HG03108 (cell line): ENCODE measurements at regions not wholly inside any gene's neighbourhood (a gene's known extent, or its start where the extent isn't known, plus 50 kb on each side); places are given as distances from the start of the nearest gene placed in this dataset.

Experiments used
- ATAC-seq: cut with Tn5 transposase; IDR thresholded peaks from one replicate; pipeline ENCODE4 v1.9.1; 2021; ENCODE audit warnings: moderate library complexity; ENCODE audit not compliant: unreplicated experiment

GRCh38 chr10:85193796-85194195 is 865.4 kb downstream of the CCSER2 start:
- no peak for ATAC-seq

GRCh38 chr10:85194706-85195105 is 866.3 kb downstream of the CCSER2 start:
- no peak for ATAC-seq

DNA sequence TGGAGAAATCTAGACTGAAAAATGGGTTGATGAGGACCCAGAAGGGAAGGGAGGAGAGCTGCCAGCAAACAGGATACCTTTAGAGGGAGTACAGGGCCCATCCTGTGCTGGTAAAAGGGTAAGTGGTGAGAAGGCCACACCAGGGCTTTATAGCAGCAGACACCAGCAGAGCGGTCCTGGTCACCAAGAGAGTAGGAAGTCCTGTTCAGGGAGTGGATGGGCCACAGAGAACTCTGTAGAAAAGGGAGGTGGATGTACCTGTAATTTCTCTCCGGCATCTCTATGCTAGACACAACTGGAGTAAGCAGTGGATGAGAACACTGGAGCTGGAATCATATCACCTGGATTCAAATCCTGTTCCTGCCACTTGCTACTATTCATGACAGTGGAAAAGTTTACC is 867.2 kb downstream of the CCSER2 start:
- ATAC-seq = no peak

DNA sequence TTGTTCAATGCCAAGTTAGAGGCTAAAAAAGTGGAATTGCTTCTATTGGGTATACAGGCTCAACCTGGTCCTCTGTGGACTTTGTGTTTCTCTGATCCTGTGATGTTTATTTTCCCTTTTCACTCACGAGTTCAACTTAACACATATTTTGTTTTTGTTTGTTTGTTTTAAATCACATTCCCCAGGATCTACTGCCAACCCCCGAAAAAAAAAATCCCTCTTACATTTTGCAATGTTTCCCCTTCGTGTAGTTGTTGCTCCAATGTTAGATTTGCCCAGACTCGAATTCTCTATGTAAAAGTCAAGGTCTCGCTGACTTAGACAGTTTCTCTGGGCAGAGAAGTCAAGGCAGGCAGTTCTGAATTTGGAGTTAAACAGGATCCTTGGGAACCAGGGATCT is 876.4 kb downstream of the CCSER2 start:
- ATAC-seq = no peak

DNA sequence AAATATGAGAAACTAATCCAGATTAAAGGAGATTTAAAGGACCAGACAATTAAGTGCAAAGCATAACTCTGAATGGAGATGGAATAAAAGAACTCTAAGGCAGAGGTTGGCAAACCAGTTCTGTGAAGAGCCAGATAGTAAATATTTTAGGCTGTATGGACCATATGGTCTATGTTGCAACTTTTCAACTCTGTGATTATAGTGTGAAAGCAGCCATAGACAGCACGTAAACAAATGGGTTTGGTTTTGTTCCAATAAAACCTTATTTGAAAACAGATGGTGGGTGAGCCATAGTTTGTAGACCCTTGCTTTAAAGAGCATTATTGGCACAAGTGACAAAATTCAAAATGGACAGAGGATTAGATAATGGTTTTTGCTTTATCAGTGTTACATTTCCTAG is 884.1 kb downstream of the CCSER2 start:
- no peak for ATAC-seq

GRCh38 chr10:85213493-85213892 is 885.1 kb downstream of the CCSER2 start:
- ATAC-seq = no peak

DNA sequence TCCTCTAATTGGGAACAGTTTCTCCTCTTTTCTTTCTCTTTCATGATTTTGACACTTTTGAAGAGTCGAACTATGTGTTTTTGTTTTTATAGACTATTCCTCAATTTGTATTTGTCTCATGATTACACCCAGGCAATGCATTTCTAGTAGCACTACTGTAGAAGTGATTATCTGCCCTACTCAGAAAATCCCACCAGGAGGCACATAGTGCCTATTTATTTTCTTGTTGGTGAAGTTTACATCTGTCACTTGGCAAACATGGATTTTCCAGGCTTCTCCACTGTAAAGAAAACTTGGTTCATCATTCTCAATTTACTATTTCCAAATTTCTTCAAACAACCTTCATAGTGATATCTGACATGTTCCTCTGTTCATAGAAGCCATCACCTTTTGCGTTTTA is 893.9 kb downstream of the CCSER2 start:
- ATAC-seq = no peak

GRCh38 chr10:85224366-85224940 is 896.1 kb downstream of the CCSER2 start:
- no peak for ATAC-seq

DNA sequence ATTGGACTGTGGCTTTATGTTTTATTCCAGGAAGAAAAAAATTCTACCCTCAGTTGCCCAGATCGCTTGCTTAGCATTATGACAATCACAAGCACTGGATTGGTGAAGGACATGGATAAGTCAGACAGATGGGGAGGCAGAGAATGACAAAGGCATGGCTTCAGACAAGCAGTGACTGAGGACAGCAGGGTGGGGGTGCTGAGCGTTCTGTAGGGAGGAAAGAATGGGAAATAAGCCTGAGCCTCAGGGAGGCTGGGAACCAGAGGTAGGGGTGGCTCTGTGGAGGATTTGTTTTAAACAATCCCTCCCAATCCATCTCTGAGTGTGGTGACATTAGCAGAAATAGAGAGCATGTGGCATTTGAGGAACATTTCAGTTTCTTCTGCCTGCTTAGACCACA is 896.9 kb downstream of the CCSER2 start:
- ATAC-seq = no peak

DNA sequence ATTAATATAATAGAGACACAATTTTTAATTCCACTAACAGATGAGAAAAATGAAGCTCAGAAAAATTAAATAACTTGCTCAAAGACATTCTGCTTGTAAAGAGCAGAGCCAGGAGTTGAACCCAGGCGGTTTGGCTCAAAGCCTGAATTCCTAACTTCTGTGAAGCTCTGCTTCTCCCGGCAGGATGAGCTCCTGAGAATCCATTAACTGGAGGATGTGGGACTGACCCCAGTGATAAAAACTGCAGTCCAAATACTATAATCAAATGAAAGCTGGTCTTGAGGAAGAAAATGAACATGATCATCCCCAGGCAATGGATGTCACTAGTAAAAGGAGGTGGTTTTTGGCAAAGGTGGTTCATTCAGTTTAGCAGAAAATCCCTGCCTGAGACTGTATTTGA is 898.2 kb downstream of the CCSER2 start:
- ATAC-seq = no peak

DNA sequence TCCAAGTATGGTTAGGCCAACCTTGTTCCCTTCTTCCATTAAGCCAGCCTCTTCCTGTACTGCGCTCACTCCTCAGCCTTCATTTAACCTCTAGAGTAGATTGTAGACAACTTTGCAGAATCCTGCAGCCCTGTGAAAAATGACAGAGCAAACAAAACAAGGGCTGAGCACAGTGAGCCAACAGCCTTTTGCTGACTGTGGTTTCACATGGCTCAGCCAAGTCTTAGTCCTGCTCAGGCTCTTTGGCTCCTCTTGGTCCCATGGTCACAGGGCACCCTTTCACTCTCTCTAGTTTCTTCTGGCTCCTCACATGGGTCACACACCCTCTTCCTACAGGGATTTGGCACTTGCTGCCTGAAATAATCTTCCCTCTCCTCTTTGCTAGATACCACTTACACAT is 900.3 kb downstream of the CCSER2 start:
- ATAC-seq = no peak

GRCh38 chr10:85231534-85232270 is 903.3 kb downstream of the CCSER2 start:
- ATAC-seq = no peak

- ATAC-seq = no peak
Observed at GRCh38 chr10:85235258-85235657, 906.9 kb downstream of the CCSER2 start.

DNA sequence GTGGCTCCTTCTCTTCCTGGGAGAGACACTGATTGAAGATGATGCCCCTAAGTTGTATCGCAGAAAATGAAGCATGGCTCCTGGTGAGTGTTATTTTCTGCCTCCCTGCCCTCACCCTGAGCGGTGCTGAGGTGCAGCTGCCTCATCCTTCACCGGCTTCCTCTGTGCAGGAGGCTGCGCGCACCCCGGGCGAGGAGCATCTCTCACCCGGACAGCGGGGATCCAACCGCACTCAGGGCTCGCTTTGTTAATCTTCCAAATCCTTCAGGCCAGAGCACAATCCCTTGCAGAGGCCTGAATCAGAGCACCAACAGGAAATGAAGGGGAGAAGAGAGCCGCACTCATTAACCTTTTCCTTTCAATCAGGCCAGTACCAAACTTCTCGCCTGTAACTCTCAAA is 910.3 kb downstream of the CCSER2 start:
- no peak for ATAC-seq

DNA sequence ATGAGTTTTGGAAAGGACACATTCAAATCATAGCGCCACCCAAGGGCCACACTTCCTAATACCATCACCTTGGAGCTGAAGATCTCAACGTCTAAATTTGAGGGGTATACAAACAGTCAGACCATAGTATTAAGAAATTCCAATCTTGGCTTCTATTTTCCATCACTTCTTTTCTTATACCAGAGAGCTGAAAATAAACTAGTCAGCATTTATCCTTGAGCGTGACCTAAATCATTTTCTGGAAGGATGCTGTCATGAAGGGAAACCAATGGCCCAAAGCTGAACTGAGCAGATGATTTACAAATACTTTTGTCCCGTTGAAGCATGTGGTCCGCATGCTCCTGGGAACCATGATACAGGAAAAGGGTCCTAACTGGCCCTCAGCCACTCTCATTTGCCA is 921.9 kb downstream of the CCSER2 start:
- no peak for ATAC-seq

DNA sequence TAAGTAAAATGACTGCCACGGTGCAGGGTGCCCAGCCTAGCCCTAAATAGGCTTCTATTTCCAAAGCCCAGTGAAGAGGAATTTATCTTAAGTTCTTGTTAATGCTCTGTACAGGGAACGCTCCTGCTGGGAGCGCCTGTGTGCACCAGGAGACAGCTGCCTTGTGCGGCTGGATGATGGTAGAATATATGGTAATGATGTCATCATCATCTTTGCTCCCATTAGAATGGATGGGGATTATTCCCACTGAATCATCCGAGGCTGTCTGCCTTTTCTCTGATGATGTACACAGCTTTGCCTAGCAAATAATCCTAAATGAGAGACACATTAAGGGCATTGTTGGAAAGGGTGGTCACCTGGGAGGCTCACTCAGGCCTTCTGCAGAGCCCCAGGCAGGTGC is 928.1 kb downstream of the CCSER2 start:
- ATAC-seq = no peak

GRCh38 chr10:85259908-85260307 is 931.5 kb downstream of the CCSER2 start:
- no peak for ATAC-seq

DNA sequence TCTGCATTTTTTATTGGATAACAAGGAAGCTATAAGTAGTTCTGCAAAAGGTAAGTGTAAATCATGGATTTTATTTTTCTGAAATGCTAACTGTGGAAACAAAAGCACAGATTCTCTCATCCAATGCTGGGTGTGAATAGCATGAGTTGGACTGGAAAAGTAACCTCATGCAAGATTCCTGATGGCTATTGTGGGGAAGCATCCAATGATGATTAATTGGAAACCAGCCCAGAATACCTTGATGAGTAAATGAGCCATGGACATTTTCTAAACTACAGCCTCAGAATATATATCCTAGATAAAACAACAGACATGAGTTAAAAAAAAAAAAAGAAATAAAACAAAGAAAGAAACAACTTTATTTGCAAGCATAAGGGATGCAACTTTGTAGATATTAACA is 934.6 kb downstream of the CCSER2 start:
- ATAC-seq = no peak

- ATAC-seq = no peak
Observed at GRCh38 chr10:85265121-85265520, 936.7 kb downstream of the CCSER2 start.

GRCh38 chr10:85266808-85267207 is 938.4 kb downstream of the CCSER2 start:
- ATAC-seq = no peak

GRCh38 chr10:85280014-85280413 is 951.6 kb downstream of the CCSER2 start:
- no peak for ATAC-seq

DNA sequence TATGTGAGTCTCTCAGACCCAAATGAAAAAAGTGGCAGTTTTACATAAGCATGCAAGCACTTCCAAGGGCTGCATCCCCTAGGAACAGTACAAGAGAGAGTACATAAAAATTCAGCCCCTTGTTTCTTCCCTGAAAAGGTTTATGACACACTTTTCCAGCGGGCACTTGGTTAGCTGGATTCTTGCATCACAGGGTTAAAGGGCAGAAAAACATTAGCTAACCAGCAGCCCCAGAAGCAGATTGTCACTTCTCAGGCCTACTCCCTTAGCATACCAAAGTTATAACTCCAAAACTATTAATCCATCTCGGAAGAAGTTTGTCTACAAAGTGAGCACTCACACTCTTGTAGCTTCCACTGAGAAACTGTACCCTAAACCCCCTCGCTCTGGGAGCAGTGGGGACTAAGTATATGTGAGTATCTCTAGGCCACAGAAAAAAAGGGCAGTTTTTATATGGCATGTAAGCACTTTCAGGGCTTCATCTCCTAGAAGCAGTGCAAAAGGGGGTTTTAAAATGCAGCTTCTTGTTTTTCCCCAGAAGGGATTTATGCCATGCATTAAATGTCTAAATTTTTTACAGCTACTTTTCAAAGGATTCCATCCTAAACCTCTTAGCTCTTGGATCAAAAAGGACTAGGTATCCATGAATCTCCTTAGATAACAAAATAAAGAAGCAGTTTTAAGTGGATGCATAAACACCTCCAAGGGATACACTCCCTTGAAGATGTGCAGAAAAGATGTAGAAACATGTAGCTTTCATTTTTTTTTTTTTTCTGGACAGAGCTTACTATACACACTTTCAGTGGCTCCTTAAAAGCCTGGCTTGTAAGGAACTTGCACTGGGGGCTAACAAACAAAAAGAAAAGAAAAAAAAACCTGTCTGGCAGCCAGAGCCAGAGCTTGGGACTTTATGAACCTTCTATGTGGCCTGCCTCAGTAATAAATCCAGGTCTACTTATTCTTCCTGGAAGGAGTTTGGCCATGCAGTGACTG is 956.7 kb downstream of the CCSER2 start:
- no peak for ATAC-seq
